ENCODE measurements at regions not wholly inside any gene's neighbourhood (a gene's known extent, or its start where the extent isn't known, plus 50 kb on each side); places are given as distances from the start of the nearest gene placed in this dataset.

DNA sequence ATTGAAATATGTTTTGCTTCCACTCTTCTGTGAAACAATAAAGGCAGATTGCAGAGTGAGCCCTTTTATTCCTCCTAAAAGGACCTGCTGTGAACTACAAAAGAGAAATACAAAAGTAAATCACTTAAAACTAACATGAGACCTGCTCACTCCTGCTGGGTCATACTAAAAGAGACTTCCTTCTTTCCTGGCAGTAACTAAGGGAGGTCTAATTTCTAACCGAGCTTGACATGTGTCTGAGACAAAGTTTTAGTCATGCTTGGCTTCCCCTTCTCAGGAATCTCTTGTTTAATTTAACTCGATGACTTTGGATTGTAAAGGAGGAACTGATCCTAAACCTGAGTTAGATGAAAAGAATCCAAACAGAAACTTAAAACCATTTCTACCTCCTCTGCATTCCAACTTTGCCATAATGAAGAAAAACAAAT, 86.4 kb upstream of the CDH6 start:
- H3K36me3 ChIP-seq (ENCODE audit: control insufficient read depth, low read length): no peaks in the 10 kb centered on the region
- H3K79me2 ChIP-seq (ENCODE audit: control insufficient read depth, low read length): no peaks in the 10 kb centered on the region
- H3K4me3 ChIP-seq (ENCODE audit: low read length): no peak overlapping the region
- no peaks in the 10 kb centered on the region for H3K4me1 ChIP-seq (ENCODE audit: control insufficient read depth, low read length)
- no peak overlapping the region for H3K4me2 ChIP-seq (ENCODE audit: low read length)
- no peaks in the 10 kb centered on the region for H3K9me3 ChIP-seq (ENCODE audit: control insufficient read depth, insufficient read depth, low read length)
- no peaks in the 10 kb centered on the region for H3F3A ChIP-seq (ENCODE audit: control insufficient read depth, insufficient read depth)
- H4K20me1 ChIP-seq (ENCODE audit: control insufficient read depth, insufficient read depth, low read depth, low read length): no peaks in the 10 kb centered on the region
- no peaks in the 10 kb centered on the region for H3K27me3 ChIP-seq (ENCODE audit: control insufficient read depth, low read length)
- TF ChIP-seq, protein P1, sequence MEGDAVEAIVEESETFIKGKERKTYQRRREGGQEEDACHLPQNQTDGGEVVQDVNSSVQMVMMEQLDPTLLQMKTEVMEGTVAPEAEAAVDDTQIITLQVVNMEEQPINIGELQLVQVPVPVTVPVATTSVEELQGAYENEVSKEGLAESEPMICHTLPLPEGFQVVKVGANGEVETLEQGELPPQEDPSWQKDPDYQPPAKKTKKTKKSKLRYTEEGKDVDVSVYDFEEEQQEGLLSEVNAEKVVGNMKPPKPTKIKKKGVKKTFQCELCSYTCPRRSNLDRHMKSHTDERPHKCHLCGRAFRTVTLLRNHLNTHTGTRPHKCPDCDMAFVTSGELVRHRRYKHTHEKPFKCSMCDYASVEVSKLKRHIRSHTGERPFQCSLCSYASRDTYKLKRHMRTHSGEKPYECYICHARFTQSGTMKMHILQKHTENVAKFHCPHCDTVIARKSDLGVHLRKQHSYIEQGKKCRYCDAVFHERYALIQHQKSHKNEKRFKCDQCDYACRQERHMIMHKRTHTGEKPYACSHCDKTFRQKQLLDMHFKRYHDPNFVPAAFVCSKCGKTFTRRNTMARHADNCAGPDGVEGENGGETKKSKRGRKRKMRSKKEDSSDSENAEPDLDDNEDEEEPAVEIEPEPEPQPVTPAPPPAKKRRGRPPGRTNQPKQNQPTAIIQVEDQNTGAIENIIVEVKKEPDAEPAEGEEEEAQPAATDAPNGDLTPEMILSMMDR (IDR thresholded peaks at IDR 0.05; ENCODE audit: low read depth, low read length, poor library complexity, severe bottlenecking): no peak
- no peak for TF ChIP-seq EZH2phosphoT487 (IDR thresholded peaks at IDR 0.05; ENCODE audit: borderline replicate concordance, low read length)
- no peak overlapping the region for H3K27ac ChIP-seq (ENCODE audit: low read depth, low read length)
- H3K9me2 ChIP-seq (replicated peaks; ENCODE audit: control insufficient read depth, low read length): no peaks in the 10 kb centered on the region

DNA sequence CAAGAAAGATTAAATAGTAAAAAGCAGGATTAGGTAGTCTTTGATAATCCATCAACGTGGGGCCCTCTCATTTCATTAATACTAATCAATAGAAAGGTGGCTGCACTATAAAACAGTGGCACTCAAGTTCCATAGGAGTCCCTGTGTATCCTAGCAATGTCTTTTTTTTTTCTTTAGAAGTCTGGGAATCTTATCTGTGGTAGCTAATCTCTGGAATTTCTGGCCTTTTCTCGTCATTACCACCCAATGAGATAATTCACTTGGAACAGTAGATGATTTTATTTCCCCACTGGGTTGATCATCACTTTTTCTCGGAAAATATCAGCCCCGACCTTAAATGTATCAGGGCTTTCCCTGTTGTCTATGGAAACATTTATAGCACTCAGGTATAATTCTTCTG, 86.8 kb upstream of the CDH6 start:
- Histone ChIP-seq H3F3A (ENCODE audit: control insufficient read depth, insufficient read depth) (no peaks in the 10 kb centered on the region), H3K27ac (ENCODE audit: low read depth, low read length) (no peak overlapping the region), H3K9me2 (replicated peaks; ENCODE audit: control insufficient read depth, low read length) (no peaks in the 10 kb centered on the region), H3K36me3 (ENCODE audit: control insufficient read depth, low read length) (no peaks in the 10 kb centered on the region), H3K27me3 (ENCODE audit: control insufficient read depth, low read length) (no peaks in the 10 kb centered on the region), H3K79me2 (ENCODE audit: control insufficient read depth, low read length) (no peaks in the 10 kb centered on the region), H4K20me1 (ENCODE audit: control insufficient read depth, insufficient read depth, low read depth, low read length) (no peaks in the 10 kb centered on the region), H3K4me2 (ENCODE audit: low read length) (no peak overlapping the region), H3K9me3 (ENCODE audit: control insufficient read depth, insufficient read depth, low read length) (no peaks in the 10 kb centered on the region), H3K4me3 (ENCODE audit: low read length) (no peak overlapping the region), H3K4me1 (ENCODE audit: control insufficient read depth, low read length) (no peaks in the 10 kb centered on the region)
- TF ChIP-seq, protein P1 (IDR thresholded peaks at IDR 0.05; ENCODE audit: low read depth, low read length, poor library complexity, severe bottlenecking): no peak
- TF ChIP-seq EZH2phosphoT487 (IDR thresholded peaks at IDR 0.05; ENCODE audit: borderline replicate concordance, low read length): no peak

DNA sequence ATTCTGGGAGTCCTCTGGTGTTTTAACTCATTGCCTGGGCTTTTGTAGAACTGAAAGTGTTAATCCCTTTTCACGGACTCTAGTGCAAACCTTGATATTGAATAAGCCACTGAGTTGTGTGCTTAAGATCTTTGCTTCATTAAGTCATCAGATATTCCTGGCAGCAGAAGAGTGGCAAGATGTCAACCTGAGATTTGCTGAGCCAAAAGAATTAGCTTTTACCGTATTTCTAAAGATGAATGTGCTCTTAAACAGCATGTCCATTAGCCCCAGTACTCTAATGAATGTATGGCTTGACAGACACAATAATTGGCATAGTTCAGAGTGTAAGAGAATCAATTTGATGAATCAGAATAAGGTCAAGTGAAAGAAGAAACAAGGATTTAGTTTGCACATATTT, 87.2 kb upstream of the CDH6 start:
- Histone ChIP-seq H3K36me3 (ENCODE audit: control insufficient read depth, low read length) (no peaks in the 10 kb centered on the region), H3K79me2 (ENCODE audit: control insufficient read depth, low read length) (no peaks in the 10 kb centered on the region), H3F3A (ENCODE audit: control insufficient read depth, insufficient read depth) (no peaks in the 10 kb centered on the region), H3K9me3 (ENCODE audit: control insufficient read depth, insufficient read depth, low read length) (no peaks in the 10 kb centered on the region), H3K4me2 (ENCODE audit: low read length) (no peak overlapping the region), H3K9me2 (replicated peaks; ENCODE audit: control insufficient read depth, low read length) (no peaks in the 10 kb centered on the region), H3K4me1 (ENCODE audit: control insufficient read depth, low read length) (no peaks in the 10 kb centered on the region), H3K27me3 (ENCODE audit: control insufficient read depth, low read length) (no peaks in the 10 kb centered on the region), H4K20me1 (ENCODE audit: control insufficient read depth, insufficient read depth, low read depth, low read length) (no peaks in the 10 kb centered on the region), H3K27ac (ENCODE audit: low read depth, low read length) (no peak overlapping the region), H3K4me3 (ENCODE audit: low read length) (no peak overlapping the region)
- no peak for TF ChIP-seq EZH2phosphoT487 (IDR thresholded peaks at IDR 0.05; ENCODE audit: borderline replicate concordance, low read length)
- TF ChIP-seq, protein P1 (IDR thresholded peaks at IDR 0.05; ENCODE audit: low read depth, low read length, poor library complexity, severe bottlenecking): no peak

DNA sequence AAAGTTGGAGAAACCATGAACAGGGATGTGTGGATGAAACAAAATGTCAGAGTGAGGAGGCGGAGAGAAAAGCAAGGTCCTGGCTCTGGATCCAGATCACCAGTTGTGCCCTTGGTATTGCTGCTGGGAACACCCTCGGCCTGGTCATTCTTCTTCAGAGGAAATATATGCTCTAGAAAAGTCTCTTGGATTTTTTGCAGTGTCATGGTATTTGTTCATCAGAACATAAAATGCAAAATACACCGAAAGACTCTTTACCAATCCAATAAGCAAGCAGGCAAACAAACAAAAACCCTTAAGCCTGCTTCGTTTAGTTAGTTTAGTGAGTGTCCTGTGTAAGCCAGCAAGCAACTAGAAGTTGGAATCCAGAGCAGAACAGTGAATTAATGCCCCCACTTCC, 88.7 kb upstream of the CDH6 start:
- H3F3A ChIP-seq (ENCODE audit: control insufficient read depth, insufficient read depth): no peaks in the 10 kb centered on the region
- H3K4me1 ChIP-seq (ENCODE audit: control insufficient read depth, low read length): no peaks in the 10 kb centered on the region
- no peak overlapping the region for H3K4me2 ChIP-seq (ENCODE audit: low read length)
- H3K9me2 ChIP-seq (replicated peaks; ENCODE audit: control insufficient read depth, low read length): no peaks in the 10 kb centered on the region
- no peaks in the 10 kb centered on the region for H3K36me3 ChIP-seq (ENCODE audit: control insufficient read depth, low read length)
- no peak overlapping the region for H3K27ac ChIP-seq (ENCODE audit: low read depth, low read length)
- H3K9me3 ChIP-seq (ENCODE audit: control insufficient read depth, insufficient read depth, low read length): no peaks in the 10 kb centered on the region
- H3K79me2 ChIP-seq (ENCODE audit: control insufficient read depth, low read length): no peaks in the 10 kb centered on the region
- no peak overlapping the region for H3K4me3 ChIP-seq (ENCODE audit: low read length)
- H4K20me1 ChIP-seq (ENCODE audit: control insufficient read depth, insufficient read depth, low read depth, low read length): no peaks in the 10 kb centered on the region
- H3K27me3 ChIP-seq (ENCODE audit: control insufficient read depth, low read length): no peaks in the 10 kb centered on the region
- no peak for TF ChIP-seq EZH2phosphoT487 (IDR thresholded peaks at IDR 0.05; ENCODE audit: borderline replicate concordance, low read length)
- TF ChIP-seq, protein P1 (IDR thresholded peaks at IDR 0.05; ENCODE audit: low read depth, low read length, poor library complexity, severe bottlenecking): no peak
